CD4-positive, alpha-beta T cell (primary cell): ENCODE measurements at regions not wholly inside any gene's neighbourhood (a gene's known extent, or its start where the extent isn't known, plus 50 kb on each side); places are given as distances from the start of the nearest gene placed in this dataset.

Experiments used
- ATAC-seq: fragments of 200-7000 bp; cut with Tn5 transposase; one replicate; pipeline ENCODE4 v1.10.0; 2022; ENCODE audit warnings: mild to moderate bottlenecking; ENCODE audit not compliant: poor library complexity
- CTCF ChIA-PET: fragments of 350-600 bp; sonication (Branson Sonifier 250); formaldehyde crosslinking; loops from one replicate; lab custom pipeline; 2021; ENCODE audit warnings: antibody characterized with exemption, inconsistent platforms; lab: Charles Lee
- POLR2A ChIA-PET: fragments of 350-600 bp; sonication (Branson Sonifier 250); formaldehyde crosslinking; loops from one replicate; lab custom pipeline; 2021; ENCODE audit warnings: antibody characterized with exemption, inconsistent platforms; lab: Charles Lee
- DNase-seq, 14 experiments: peaks; one replicate each; pipeline ENCODE4 v3.0.0-alpha.2; 2013 to 2020; ENCODE audit warnings: mixed read lengths in 2 of 14
- H3K27ac ChIP-seq, 2 donors: one replicate each; pipeline versions ENCODE4 v1.5.1 to v1.7.0; 2013; ENCODE audit warnings: low read length in 2 of 2, low read depth in 1 of 2, mild to moderate bottlenecking in 1 of 2
- H3K27me3 ChIP-seq, 2 experiments: 1 replicate in 1 of 2; 2 replicates in 1 of 2; pipeline versions ENCODE4 v1.6.1 to v1.7.0; 2013; ENCODE audit warnings: low read length in 2 of 2, control low read depth in 1 of 2, mild to moderate bottlenecking in 1 of 2, moderate library complexity in 1 of 2; ENCODE audit not compliant: insufficient read depth in 2 of 2, control insufficient read depth in 1 of 2
- H3K36me3 ChIP-seq: one replicate; pipeline ENCODE4 v1.6.1; 2013; ENCODE audit warnings: low read length, control low read depth; ENCODE audit not compliant: insufficient read depth
- H3K4me1 ChIP-seq: one replicate; pipeline ENCODE4 v1.6.1; 2013; ENCODE audit warnings: low read length, control low read depth; ENCODE audit not compliant: insufficient read depth
- H3K4me3 ChIP-seq: one replicate; pipeline ENCODE4 v1.5.1; 2013; ENCODE audit warnings: mild to moderate bottlenecking, low read length, moderate library complexity
- H3K9me3 ChIP-seq, 2 experiments: 1 replicate in 1 of 2; 2 replicates in 1 of 2; pipeline versions ENCODE4 v1.6.1 to v1.7.0; 2013; ENCODE audit warnings: low read length in 2 of 2, mild to moderate bottlenecking in 2 of 2, control low read depth in 1 of 2, moderate library complexity in 1 of 2; ENCODE audit not compliant: control insufficient read depth in 1 of 2, insufficient read depth in 1 of 2
- H3K27ac Mint-ChIP-seq: one replicate; pipeline ENCODE4 v1.8.0; 2020; ENCODE audit warnings: mixed read lengths
- H3K27me3 Mint-ChIP-seq: one replicate; pipeline ENCODE4 v1.8.0; 2021; ENCODE audit warnings: mixed read lengths
- H3K36me3 Mint-ChIP-seq: one replicate; pipeline ENCODE4 v1.8.0; 2021; ENCODE audit warnings: low read depth, mixed read lengths
- H3K4me1 Mint-ChIP-seq: one replicate; pipeline ENCODE4 v1.8.0; 2021; ENCODE audit warnings: low read depth, mixed read lengths
- H3K4me3 Mint-ChIP-seq: one replicate; pipeline ENCODE4 v1.8.0; 2020; ENCODE audit warnings: mild to moderate bottlenecking, mixed read lengths
- H3K9me3 Mint-ChIP-seq: one replicate; pipeline ENCODE4 v1.8.0; 2020; ENCODE audit warnings: mixed read lengths
- CTCF ChIP-seq: fragments of 200-600 bp; IDR thresholded peaks from one replicate; pipeline ENCODE4 v1.8.0; 2022; ENCODE audit warnings: antibody characterized with exemption, mild to moderate bottlenecking
- intact Hi-C, 2 experiments: fragments of 100-400 bp; cut with DNase I in 1 of 2; cut with micrococcal nuclease in 1 of 2; formaldehyde crosslinking; loops; one replicate each; pipeline versions ENCODE4 v1.15.1 to v1.9.0; 2023 to 2025; cut with DNase I, micrococcal nuclease

- Histone ChIP-seq H3K9me3 (peaks cover 0 to 16% of the 10 kb centered on the region in 2 experiments), H3K4me1 (no peaks in the 10 kb centered on the region), H3K36me3 (no peaks in the 10 kb centered on the region), H3K27ac (no peak overlapping the region), H3K4me3 (no peak overlapping the region), H3K27me3 (no peaks in the 10 kb centered on the region)
- H3K36me3 Mint-ChIP-seq, result no peaks in the 10 kb centered on the region
- no peaks in the 10 kb centered on the region for H3K9me3 Mint-ChIP-seq
- DNase-seq (no peak), ATAC-seq (no peak)
- H3K27ac Mint-ChIP-seq, result no peak overlapping the region
- intact Hi-C loops, result no loop called here
- H3K4me3 Mint-ChIP-seq, result no peak overlapping the region
- POLR2A ChIA-PET, result no interaction called here
- peaks cover 17% of the 10 kb centered on the region for H3K27me3 Mint-ChIP-seq
- no peaks in the 10 kb centered on the region for H3K4me1 Mint-ChIP-seq
- CTCF ChIA-PET, result no interaction called here
- no peak for TF ChIP-seq CTCF
Measured at GRCh38 chr10:130412317-130412716, 276.1 kb downstream of the GLRX3 start.

- no peak overlapping the region for H3K27ac Mint-ChIP-seq
- no peak for ATAC-seq
- no peak overlapping the region for H3K4me3 ChIP-seq
- H3K36me3 Mint-ChIP-seq, result no peaks in the 10 kb centered on the region
- POLR2A ChIA-PET, result no interaction called here
- no peaks in the 10 kb centered on the region for H3K36me3 ChIP-seq
- CTCF ChIA-PET, result no interaction called here
- no peaks in the 10 kb centered on the region for H3K27me3 ChIP-seq
- H3K4me1 ChIP-seq, result no peaks in the 10 kb centered on the region
- no peaks in the 10 kb centered on the region for H3K4me1 Mint-ChIP-seq
- no peak for TF ChIP-seq CTCF
- no peaks in the 10 kb centered on the region for H3K9me3 Mint-ChIP-seq
- H3K9me3 ChIP-seq, result peaks cover 0 to 4% of the 10 kb centered on the region in 2 experiments
- H3K4me3 Mint-ChIP-seq, result no peak overlapping the region
- peaks cover 19% of the 10 kb centered on the region for H3K27me3 Mint-ChIP-seq
- DNase-seq, result no peak
- H3K27ac ChIP-seq, result no peak overlapping the region
- intact Hi-C loops, result no loop called here
Measured at GRCh38 chr10:130416334-130417150, 280.4 kb downstream of the GLRX3 start.

- CTCF ChIA-PET, result no interaction called here
- ATAC-seq (no peak), DNase-seq (no peak)
- Histone ChIP-seq H3K36me3 (no peaks in the 10 kb centered on the region), H3K9me3 (peaks cover 0 to 8% of the 10 kb centered on the region in 2 experiments), H3K27me3 (peaks cover 0 to 4% of the 10 kb centered on the region in 2 experiments), H3K4me3 (no peak overlapping the region), H3K27ac (no peak overlapping the region), H3K4me1 (no peaks in the 10 kb centered on the region)
- intact Hi-C loops, result no loop called here
- POLR2A ChIA-PET, result no interaction called here
- no peak overlapping the region for H3K4me3 Mint-ChIP-seq
- TF ChIP-seq CTCF, result no peak
- H3K27ac Mint-ChIP-seq, result no peak overlapping the region
- peaks cover 19% of the 10 kb centered on the region for H3K27me3 Mint-ChIP-seq
- H3K4me1 Mint-ChIP-seq, result no peaks in the 10 kb centered on the region
- no peaks in the 10 kb centered on the region for H3K36me3 Mint-ChIP-seq
- H3K9me3 Mint-ChIP-seq, result no peaks in the 10 kb centered on the region
Measured at GRCh38 chr10:130418731-130419130, 282.5 kb downstream of the GLRX3 start.
